ENCODE measurements at regions not wholly inside any gene's neighbourhood (a gene's known extent, or its start where the extent isn't known, plus 50 kb on each side); places are given as distances from the start of the nearest gene placed in this dataset.
A peak's percentile ranks its signal among the peaks of the same experiment; 100 is the strongest.
"Not testable (repeated sequence)": the region's sequence is repeated elsewhere in the genome, so short reads cannot be mapped to it uniquely, and the experiment has no call there.

DNA sequence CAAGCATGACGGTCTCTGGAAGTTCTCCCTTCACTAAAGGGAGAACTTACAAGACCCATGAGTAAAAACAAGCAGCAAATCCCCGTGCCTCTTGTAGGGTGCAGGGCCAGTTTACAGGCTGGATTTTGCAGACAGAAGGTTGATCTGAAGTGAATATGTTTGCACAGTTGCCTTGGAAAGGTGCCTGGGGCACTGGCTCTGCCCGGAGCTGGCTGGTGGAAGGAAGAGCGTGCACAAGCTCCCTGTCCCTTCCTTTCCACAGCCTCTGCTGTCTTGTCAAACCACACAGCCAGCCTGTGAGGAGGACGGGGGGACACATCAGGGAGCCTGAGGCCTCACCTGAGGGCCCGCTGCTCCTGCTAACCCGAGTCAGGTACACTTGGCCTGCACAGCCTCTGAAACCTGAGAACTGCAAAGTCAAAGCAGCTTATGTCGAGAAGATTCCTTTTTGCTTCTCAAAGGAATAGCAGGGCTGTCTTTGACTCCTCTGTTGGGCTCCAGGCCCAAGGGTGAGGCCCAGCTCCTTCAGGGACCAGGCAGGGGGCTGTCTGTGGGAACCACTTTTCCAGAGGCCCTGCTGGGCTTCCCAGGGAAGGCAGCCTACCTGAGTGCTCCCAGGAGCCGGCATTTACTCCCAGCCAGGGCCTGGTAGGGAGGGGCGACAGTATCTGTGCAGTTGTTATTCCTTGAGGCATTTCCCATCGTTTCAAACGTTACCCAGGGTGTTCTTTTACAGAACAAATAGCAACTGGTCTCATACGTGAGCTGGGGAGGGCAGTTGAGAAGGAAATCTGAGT lies 251.5 kb downstream of the SIPA1L2 start:
- no peak for DNase-seq

DNA sequence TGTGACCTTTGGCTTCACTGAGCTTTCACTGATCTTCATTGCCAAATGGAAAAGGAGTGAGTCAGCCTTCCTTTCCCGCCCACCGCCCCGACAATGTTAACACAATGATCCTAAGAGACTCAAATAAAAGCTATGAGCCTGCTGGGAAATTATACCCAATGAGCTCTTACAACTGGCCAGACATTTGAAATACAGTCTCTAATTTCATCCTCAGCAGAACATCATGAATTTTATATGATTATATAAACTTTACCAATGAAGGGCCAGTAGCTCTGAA lies 252.5 kb downstream of the SIPA1L2 start:
- no peak for DNase-seq

DNA sequence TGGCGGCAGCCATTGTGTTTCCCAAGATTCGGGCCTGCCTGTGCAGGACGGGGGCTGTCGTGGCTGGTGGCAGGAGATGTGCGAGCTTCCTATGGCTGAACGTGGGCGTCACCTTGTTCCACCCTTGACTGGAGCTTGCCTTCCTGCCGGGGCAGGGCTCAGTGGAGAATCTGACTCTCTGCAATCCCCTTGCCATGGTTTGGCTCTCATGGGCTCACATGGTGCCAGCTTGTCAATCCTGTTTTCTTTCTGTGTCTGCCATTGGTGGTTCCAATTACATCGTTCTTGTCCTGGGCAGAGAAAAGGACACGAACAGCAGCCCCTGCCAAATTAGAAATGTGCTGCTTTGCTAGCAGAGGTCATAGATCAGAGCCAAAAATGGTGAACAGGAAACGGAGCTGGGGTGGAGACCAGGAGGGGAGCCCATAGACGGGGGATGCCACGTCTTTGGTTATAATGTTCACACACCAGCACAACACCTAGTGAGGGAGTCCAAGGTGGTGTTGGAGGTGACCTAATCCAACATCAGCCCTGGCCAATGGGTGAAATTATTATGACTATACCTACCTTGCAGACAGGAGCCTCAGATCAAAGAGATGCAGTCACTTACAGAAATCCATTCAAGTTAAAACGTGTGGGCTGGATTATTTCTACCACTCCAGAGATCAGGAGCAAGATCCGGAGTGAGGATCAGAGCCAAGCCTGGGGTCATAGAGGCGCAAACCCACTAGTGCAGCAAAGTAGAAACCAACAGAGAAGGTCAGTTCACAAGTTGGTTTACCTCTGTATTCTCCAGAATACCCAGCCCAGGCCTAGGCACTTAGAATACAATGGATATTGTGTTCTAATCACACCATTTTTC lies 253.1 kb downstream of the SIPA1L2 start:
- DNase-seq: no peak

DNA sequence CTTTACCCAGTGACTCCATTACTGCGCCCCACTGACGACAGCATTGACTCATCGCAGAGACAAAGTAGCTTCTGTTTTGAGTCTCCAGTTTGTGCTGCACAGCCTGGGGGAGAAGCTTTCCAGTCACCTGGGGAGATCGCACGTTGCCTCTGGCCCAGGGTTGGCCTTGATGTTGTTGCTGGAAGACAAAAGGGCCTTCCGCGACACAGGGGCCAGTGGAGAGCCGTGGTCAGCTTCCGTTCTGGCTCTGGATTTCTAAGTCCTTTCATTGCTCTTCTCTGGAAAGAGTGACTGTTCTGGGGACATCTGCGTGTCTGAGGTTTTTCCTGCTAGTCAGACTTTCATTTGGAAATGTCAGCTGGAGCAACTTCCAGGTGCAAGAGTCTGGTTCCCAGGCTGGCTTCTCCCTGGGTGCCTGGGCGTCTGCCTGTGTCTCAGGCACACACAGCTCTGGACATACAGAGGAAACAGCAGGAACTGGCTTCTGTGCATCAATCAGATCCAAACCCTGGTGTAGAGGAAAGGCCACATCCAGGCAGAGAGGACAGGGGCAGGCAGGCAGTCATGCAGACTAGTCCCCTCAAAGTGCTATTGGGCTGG lies 257.0 kb downstream of the SIPA1L2 start:
- DNase-seq: no peak

DNA sequence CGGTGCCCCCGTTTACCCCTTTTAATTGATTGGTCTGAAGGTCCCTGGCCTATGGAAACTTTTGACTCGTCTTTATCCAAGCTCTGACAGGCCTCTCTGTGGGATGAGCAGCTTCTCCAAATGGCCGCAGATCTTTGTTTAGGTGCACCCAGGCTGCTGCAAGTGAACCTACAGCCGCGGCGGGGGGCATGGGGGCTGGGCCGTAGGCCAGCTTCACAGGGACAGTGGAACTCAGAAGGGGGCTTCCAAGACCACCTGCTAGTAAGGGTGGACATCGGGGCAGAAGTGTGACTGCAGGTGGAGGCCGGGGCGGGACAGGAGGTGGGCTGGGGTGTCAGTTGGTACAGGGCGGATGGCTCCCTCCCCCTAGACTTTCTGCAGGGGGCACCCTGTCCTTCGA lies 257.5 kb downstream of the SIPA1L2 start:
- DNase-seq: no peak

DNA sequence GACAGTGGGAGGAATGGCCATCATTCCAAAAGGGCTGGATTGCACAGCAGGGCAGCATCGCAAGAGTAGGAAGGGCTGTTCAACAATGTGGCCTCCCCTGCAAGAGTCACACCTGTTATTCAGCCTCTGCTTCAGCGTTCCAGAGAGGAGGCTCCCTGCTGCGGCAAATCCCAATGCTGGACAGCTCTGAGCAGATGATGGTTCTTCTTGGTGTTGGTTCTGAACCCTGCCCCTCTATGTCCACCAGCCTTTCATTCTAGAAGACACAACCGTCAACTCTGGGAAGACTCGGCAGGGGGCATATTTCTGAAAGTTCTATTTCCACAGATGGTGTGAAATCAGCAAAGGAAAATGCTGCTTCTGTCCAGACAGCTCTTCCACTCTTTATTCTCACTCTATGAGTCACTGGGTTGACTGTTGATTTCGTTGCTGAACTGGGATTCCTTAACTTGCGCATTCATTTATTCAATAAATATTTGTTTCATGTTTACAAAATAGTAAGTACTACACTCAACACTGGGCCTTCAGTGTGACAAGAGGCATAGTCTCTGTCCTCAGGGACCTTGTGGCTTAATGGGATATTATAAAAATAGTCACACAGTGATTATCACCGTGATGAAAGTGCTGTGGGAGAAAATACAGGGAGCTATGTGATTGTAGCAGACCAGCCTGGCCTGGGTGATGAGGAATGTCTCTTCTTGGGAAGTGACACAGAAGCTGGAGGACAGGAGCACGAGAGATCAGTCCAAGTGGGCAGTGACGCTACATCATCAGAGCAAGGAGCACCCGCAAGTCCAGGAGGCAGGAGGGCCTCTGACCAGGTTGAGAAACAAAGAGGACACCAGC lies 260.3 kb downstream of the SIPA1L2 start:
- DNase-seq: no peak

DNA sequence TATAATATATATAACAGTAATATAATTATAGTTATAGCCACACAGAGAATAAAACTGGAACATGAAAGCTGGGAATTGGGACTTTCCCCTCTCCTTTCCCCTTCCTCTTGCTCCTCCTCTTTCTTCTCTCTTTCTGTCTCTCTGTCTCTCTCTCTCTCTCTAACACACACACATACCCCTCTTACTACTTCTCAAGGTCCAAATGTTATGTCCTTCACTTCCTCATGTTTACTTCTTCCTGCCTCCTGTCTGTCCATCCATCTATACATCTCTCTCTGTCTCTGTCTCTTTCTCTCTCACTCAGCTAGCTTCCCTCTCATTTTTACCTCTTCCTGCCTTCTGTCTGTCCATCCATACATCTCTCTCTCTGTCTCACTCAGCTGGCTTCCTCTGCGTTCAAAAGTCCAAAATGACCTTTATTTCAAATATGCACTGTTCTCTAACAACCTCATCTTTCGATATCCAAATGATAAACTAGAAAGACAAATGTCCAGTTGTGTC lies 261.1 kb downstream of the SIPA1L2 start:
- DNase-seq: no peak

DNA sequence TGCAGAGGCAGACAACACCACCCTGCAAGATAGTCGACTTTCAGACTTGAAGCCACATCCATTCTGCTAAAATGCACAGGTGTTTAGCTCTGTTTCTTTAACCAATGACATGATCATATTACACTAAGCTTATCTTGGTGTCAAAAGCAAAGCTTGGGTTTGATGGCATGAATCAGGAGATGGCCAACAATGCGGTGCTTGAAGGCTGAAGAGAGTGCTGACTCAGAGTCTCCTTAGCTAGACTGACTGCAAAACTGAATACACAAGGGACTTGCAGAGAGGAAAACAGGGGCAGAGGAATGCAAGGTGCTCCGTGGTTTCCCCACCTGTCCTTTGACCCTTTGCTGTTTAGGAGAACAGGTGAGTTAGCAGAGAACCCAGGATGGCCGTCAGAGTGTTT lies 262.6 kb downstream of the SIPA1L2 start:
- no peak for DNase-seq

DNA sequence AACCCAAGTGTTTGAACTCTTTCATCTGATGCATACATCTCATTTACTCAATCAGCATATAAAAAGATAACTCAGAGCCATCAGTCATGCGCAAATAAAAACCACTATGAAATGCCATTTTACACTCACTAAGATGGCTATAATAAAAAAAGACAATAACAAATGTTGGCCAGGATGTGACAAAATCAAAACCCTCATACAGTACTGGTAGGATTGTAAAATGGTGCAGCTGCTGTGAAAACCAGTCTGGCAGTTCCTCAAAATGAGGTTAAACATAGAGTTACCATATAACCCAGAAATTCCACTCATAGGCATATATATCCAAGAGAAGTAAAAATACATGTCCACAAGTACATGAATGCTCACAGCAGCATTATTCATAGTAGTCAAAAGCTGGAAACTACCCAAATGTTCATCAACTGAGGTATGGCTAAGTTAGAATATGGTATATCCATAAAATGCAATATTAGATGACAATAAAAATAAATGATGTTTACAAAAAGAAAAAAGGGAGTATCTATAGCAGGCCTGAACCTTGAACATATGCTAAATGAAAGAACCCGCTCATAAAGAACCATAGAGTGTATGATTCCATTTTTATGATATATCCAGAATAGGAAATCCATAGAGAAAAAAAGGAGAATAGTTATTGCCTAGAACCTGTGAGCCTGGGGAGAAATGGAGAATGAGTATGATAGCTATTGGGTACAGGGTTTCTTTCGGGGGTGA lies 265.1 kb downstream of the SIPA1L2 start:
- DNase-seq: no peak

DNA sequence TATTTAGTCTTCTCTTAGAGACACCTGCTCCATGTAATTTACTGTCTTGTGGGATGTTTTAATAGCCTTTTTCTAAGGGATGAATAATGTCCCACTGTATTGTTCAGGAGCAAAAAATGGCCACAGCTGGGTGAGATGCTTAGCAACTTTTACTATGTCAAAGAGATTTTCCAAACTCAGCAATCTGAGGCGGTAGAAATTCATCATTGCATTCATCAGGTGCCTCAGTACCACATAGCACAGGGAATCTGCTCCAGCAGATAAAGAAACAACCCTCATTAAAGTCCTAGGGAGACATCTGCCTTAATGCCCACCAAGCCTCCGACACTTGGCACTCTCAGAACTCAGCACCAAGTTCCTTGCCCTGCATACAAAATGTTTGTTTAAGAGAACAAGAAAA lies 266.9 kb downstream of the SIPA1L2 start:
- no peak for DNase-seq

DNA sequence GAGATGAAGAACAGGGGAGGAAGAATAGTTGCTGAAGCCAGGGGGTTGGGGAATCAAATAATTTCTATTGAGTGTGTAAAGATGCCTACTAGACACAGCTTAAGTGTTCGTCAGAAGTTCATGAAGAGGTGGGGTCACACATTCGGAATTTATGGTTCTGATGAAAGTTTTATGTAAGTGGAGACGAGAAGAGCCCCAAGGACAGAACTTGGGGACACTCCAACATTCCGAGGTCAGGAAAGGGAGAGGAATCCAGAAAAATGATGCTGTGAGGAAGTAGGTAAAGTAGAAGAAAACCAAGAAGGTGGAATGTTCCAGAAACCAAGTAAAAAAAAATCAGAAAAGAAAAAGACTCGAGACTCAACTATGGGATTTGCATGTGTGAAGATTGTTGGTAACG lies 272.5 kb downstream of the SIPA1L2 start:
- no peak for DNase-seq

DNA sequence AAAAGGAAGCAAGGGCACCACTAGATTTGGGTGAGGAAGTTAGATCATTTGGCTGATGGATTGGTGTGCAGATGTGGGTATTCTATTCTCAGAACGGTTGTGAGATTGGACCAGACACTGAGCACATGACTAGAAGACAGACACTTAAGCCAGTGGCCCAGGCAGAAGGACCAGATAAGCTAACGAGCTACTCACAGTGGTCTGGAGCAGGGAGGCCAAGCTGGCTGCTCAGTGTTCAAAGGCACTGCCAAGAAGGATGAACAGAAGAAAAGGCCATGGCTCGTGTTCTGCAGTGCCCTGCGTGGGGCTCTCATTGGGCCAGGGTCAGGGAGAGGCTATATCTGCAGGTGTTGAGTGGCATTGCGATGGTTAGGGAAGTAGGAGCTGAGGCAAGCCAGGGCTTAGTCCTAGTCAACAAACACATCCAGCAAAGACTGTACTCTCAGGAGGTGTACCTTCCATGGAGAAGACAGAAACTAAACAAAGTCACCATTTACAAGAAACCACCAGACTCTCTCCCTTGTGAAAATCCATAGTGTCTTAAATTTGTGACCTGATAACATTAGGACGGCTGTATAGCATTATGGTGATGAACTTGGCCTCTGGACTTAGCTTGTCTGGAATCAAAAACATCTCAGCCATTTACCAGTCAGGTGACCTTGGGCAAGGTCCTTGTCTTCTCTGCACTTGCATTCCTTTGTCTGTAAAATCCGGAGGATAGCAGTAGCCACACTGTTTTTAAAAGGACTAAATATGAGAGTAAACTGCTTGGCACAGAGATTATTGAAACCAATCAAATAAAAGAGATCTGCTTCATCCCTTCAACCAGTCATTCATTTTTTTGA lies 274.5 kb downstream of the SIPA1L2 start:
- DNase-seq: no peak

DNA sequence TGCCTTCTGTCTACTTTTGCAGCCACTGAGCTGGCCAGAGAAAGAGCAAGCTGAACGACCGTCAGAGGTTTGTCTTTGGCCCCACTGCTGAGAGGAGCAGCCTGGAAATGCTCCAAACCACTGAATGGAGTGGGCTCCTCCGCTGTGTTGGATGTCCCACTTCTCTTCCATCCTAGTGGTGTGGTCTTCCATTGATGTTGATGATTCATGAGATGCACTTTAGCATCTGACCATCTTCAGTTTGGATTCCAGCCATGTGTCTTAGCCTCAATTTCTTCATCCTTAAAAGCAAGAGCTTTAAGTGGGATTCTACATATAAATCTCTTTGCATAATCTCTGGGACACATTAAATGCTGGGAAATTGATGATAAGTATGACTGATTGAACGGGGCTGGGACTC lies 276.9 kb downstream of the SIPA1L2 start:
- no peak for DNase-seq

DNA sequence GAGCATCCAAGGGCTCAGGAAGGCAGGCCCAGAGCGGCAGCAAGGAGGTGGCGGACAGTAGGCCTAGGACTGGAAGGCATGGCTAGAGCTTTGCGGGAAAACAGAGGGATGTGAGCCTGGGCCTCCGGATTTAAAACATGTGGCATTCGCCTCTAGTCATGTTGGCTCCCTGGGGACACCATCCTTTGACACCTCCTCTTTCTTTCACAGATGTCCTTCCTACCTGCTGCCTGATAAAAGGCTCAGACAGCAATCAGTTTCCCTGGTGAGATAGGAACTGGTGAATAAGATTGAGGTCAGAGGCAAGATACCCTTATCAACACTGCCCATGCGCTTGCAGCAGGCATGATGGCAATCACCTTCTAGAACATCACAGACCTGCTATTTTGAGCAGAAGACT lies 277.6 kb downstream of the SIPA1L2 start:
- DNase-seq: no peak

DNA sequence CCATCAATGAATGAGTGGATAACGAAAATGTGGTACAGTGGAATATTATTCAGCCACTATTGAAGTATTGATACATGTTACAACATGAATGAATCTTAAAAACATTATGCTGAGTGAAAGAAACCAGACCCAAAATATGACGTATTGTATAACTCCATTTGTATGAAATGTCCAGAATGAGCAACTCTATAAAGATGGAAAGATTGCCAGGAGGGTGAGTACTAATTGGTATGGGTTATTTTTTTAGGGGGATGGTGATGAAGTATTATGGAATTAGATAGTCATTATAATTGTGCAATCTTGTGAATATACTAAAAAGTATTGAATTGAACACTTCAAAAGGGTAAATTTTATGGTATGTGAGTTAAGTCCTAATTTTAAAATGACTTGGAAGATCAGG lies 278.6 kb downstream of the SIPA1L2 start:
- DNase-seq: no peak

DNA sequence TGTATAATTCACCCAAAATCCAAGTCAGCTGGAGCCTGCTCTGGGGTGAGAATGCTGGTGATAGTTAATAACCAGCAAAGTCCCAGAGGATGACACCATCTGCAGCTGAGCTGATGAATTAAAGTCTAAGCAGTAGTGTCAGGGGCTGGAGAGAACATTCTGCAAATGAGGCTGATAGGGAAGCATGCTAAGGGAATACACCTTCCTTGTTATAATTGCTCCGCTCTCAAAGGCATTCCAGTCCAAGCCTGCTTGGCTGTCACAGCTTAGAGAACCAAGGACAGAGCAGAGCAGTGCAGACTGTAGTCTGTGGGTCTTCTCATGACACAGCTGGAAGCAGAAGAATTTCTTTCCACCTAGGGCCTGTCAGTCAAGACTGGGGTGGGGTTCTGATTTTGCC lies 283.1 kb downstream of the SIPA1L2 start:
- no peak for DNase-seq

DNA sequence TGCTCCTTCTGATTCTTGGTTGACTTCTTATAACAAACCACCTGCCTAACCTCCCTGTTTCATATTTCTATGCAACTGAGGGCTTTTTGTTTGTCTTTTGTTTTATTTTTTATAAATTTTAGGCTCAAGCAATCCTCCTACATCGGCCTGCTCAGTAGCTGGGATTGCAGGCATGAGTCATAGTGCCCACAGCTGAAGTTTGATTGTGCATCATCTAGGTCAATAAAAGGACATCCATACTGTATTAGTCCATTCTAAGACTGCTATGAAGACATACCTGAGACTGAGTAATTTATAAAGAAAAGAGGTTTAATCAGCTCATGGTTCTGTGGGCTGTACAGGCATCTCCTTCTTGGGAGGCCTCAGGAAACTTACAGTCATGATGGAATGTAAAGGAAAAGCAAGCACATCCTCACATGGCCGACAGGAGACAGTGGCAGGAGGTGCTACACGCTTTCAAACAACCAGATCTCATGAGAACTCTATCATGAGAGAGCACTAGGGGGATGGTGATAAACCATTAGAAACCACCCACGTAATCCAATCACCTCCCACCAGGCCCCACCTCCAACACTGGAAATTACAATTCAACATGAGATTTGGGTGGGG lies 285.0 kb downstream of the SIPA1L2 start:
- no peak for DNase-seq

DNA sequence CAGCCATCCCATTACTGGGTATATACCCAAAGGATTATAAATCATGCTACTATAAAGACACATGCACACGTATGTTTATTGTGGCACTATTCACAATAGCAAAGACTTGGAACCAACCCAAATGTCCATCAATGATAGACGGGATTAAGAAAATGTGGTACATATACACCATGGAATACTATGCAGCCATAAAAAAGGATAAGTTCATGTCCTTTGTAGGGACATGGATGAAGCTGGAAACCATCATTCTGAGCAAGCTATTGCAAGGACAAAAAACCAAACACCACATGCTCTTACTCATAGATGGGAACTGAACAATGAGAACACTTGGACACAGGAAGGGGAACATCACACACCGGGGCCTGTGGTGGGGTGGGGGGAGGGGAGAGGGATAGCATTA lies 285.7 kb downstream of the SIPA1L2 start:
- not testable (repeated sequence) for DNase-seq

DNA sequence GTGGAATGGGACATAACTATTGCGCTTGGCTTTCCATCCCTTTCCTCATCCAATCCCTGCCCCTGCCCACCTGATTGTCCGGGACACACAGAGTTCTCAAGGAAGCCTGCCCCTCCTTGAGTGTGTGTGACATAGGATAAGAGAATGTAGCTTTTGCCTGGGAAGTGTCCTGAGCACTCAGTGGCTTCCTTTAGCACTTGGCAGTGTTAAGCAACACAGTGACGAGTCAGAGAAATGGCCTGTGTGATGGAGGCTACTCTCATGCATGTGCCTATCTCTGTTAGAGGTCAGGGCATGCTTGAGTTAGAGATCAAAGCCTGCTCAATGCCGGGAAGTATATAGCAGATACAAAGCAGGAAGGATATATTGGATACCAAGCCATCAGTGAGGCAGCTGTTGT lies 289.5 kb downstream of the SIPA1L2 start:
- DNase-seq: no peak

DNA sequence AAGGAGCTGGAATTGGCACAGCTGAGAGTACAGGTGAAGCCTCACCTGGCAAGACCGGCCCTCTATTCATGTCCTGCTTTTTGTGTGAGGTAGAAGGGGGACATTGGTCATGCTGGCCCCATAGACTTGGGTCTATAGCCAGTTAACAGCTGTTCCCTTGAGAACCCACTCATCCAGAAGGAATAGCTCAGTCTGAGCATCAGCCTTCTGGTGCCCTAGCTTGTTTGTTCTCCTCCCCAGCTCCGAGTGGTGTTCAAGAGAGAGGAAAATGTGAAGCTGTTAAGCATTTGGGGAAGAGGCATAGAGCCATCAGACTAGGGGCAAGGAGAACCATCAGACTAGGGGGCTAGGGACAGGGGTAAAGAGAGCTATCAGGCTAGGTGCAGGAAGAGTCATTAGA lies 290.9 kb downstream of the SIPA1L2 start:
- DNase-seq: peak; percentile 38

DNA sequence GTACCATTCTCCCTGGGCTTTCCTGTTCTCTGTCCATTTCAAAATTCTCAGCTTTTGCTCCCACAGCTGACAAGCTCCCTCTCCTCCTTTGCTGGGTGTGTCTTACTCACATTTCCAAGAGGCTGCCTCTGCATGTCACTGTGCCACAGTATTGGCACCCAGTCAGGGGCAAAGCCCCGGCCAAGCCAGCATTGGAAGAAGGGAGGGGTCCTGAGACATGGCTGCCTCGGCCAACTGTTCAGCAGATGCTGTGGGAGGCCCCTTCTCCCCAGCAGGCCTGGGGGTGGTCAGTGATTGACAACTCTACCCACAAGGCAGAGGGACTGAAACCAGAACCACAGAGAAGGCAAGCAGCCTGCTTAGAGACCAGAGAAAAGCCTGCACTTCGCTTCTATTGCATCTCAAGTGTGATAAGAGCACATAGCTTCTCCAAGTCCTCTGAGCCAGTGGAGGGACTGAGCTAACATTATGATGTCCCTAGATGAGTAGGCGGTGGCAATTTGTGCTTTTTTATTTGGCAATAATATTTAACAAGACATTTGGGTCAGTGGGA lies 294.1 kb downstream of the SIPA1L2 start:
- DNase-seq: no peak

Measured in retina (tissue), 1 donor.